Chondrocyte (in vitro differentiated cells): ENCODE measurements at regions not wholly inside any gene's neighbourhood (a gene's known extent, or its start where the extent isn't known, plus 50 kb on each side); places are given as distances from the start of the nearest gene placed in this dataset.

Source experiments
- DNase-seq: peaks from one replicate; pipeline ENCODE4 v3.0.0; 2021; ENCODE audit warnings: mixed read lengths, low spot score
- H3K27ac Mint-ChIP-seq: one replicate; pipeline ENCODE4 v1.8.0; 2021; ENCODE audit warnings: mild to moderate bottlenecking, moderate library complexity, mixed read lengths; ENCODE audit not compliant: unreplicated experiment
- H3K27me3 Mint-ChIP-seq: 2 replicates; pipeline ENCODE4 v1.8.0; 2021; ENCODE audit warnings: low read depth, mixed read lengths
- H3K36me3 Mint-ChIP-seq: 2 replicates; pipeline ENCODE4 v1.8.0; 2021; ENCODE audit warnings: low read depth, mixed read lengths
- H3K4me1 Mint-ChIP-seq: 2 replicates; pipeline ENCODE4 v1.8.0; 2021; ENCODE audit warnings: low read depth, mild to moderate bottlenecking, mixed read lengths
- H3K4me3 Mint-ChIP-seq: one replicate; pipeline ENCODE4 v1.8.0; 2021; ENCODE audit warnings: mild to moderate bottlenecking, moderate library complexity, mixed read lengths; ENCODE audit not compliant: unreplicated experiment
- H3K9me3 Mint-ChIP-seq: 2 replicates; pipeline ENCODE4 v1.8.0; 2021; ENCODE audit warnings: low read depth, mixed read lengths
- CTCF ChIP-seq: fragments of 200-600 bp; sonication (generic); IDR thresholded peaks from 2 replicates; pipeline ENCODE4 v1.5.0; 2021; ENCODE audit warnings: antibody characterized with exemption, mild to moderate bottlenecking, moderate library complexity

GRCh38 chr7:115087437-115087836, 165.5 kb downstream of the MDFIC start:
- DNase-seq = no peak
- no peak for TF ChIP-seq CTCF
- no peaks in the 10 kb centered on the region for H3K27me3 Mint-ChIP-seq
- H3K36me3 Mint-ChIP-seq = no peaks in the 10 kb centered on the region
- peaks cover 14% of the 10 kb centered on the region for H3K4me1 Mint-ChIP-seq
- H3K9me3 Mint-ChIP-seq = no peaks in the 10 kb centered on the region
- no peak overlapping the region for H3K27ac Mint-ChIP-seq
- H3K4me3 Mint-ChIP-seq = no peak overlapping the region

DNA sequence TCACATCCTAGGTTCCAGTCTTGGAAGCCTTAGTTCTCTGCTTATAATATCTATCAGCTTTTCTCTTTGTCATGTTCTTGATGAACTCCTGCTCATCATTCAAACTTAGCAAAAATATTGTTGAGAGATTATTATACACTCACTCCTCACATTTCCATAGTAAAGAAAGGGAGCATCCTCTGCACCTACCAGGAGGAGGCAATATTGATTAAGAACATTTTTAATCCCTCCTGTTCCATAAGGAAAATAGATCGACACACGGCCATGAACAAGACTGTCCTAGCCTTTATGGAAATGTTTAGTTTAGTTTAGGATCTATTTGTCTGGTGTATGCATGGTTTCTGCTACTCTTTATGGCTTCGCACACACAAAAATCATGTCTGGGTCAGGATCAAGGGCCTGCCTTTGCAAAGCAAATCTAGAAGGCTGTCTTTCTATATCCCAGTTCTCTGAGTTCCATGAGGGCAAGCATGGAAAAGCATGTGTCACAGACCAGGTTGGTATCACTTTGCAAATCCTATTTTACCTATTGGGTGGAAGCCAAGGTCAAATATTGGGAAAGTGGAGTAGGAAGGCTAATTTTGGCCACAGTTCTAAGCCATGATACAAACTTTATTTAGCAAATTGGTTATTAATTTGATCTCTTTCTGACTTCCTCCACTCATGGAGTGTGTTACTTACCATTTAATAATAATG, 164.4 kb downstream of the MDFIC start:
- Mint-ChIP-seq H3K4me3 (no peak overlapping the region), H3K4me1 (peaks cover 14% of the 10 kb centered on the region), H3K27me3 (no peaks in the 10 kb centered on the region), H3K9me3 (no peaks in the 10 kb centered on the region), H3K27ac (no peak overlapping the region), H3K36me3 (no peaks in the 10 kb centered on the region)
- peak; percentile 9 for TF ChIP-seq CTCF
- no peak for DNase-seq

DNA sequence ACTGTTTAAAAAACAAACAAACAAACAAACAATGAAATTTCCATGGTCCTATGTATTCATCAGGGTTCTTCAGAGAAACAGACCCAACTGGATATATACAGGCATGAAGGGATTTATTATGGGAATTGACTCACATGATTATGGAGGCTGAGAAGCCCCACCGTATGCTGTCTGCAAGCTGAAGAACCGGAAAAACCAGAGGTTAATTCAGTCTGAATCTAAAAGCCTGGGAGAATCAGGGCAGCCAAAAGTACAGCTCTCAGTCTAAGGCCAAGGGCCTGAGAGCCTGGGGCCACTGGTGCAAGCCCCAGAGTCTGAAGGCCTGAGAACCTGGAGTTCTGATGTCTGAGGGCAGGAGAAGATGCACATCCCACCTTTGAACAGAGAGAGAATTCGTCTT, 163.5 kb downstream of the MDFIC start:
- no peak for TF ChIP-seq CTCF
- Mint-ChIP-seq H3K27ac (no peak overlapping the region), H3K27me3 (no peaks in the 10 kb centered on the region), H3K4me3 (no peak overlapping the region), H3K4me1 (peaks cover 14% of the 10 kb centered on the region), H3K36me3 (no peaks in the 10 kb centered on the region), H3K9me3 (no peaks in the 10 kb centered on the region)
- no peak for DNase-seq

GRCh38 chr7:115083935-115084334, 162.0 kb downstream of the MDFIC start:
- Mint-ChIP-seq H3K27ac (no peak overlapping the region), H3K4me3 (no peak overlapping the region), H3K4me1 (peaks cover 14% of the 10 kb centered on the region), H3K27me3 (no peaks in the 10 kb centered on the region), H3K36me3 (no peaks in the 10 kb centered on the region), H3K9me3 (no peaks in the 10 kb centered on the region)
- no peak for TF ChIP-seq CTCF
- no peak for DNase-seq

- H3K9me3 Mint-ChIP-seq = no peaks in the 10 kb centered on the region
- no peak for DNase-seq
- H3K27me3 Mint-ChIP-seq = no peaks in the 10 kb centered on the region
- no peak overlapping the region for H3K27ac Mint-ChIP-seq
- TF ChIP-seq CTCF = no peak
- H3K4me3 Mint-ChIP-seq = no peak overlapping the region
- H3K36me3 Mint-ChIP-seq = no peaks in the 10 kb centered on the region
- H3K4me1 Mint-ChIP-seq = no peaks in the 10 kb centered on the region
These were observed 159.9 kb downstream of the MDFIC start for GRCh38 chr7:115081772-115082171.
